Lower lobe of right lung (tissue), 2 donors: ENCODE measurements at regions not wholly inside any gene's neighbourhood (a gene's known extent, or its start where the extent isn't known, plus 50 kb on each side); places are given as distances from the start of the nearest gene placed in this dataset.

Experiments
- ATAC-seq, 2 donors: fragments of 200-7000 bp; cut with Tn5 transposase; one replicate each; pipeline ENCODE4 v1.9.1; 2020 to 2022; ENCODE audit warnings: mild to moderate bottlenecking in 2 of 2, moderate library complexity in 2 of 2
- DNase-seq: peaks from one replicate; pipeline ENCODE4 v3.0.0-alpha.2; 2020
- H3K27ac ChIP-seq: fragments of 200-600 bp; one replicate; pipeline ENCODE4 v1.8.0; 2022
- H3K27me3 ChIP-seq: fragments of 200-600 bp; one replicate; pipeline ENCODE4 v1.8.0; 2022; ENCODE audit warnings: low read depth
- H3K36me3 ChIP-seq: fragments of 200-600 bp; one replicate; pipeline ENCODE4 v1.8.0; 2022; ENCODE audit warnings: mild to moderate bottlenecking
- H3K4me1 ChIP-seq: fragments of 200-600 bp; one replicate; pipeline ENCODE4 v1.8.0; 2022
- H3K4me3 ChIP-seq: fragments of 200-600 bp; one replicate; pipeline ENCODE4 v1.8.0; 2022; ENCODE audit warnings: mild to moderate bottlenecking
- H3K9me3 ChIP-seq: fragments of 200-600 bp; one replicate; pipeline ENCODE4 v1.8.0; 2022
- intact Hi-C: fragments of 100-400 bp; cut with DNase I; formaldehyde crosslinking; loops from one replicate; pipeline ENCODE4 v1.11.0; 2022
- TF ChIP-seq, protein P1 (sequence below): fragments of 200-600 bp; IDR thresholded peaks from one replicate; pipeline ENCODE4 v1.8.0; 2022; ENCODE audit warnings: antibody characterized with exemption, mild to moderate bottlenecking
- donor health status: DM: no; HTN: yes; CAD: no; lungs with severe emphysema.

- H3K27ac ChIP-seq = no peak overlapping the region
- H3K9me3 ChIP-seq = no peaks in the 10 kb centered on the region
- ATAC-seq = no peak
- no peak overlapping the region for H3K4me3 ChIP-seq
- no peak for DNase-seq
- no peaks in the 10 kb centered on the region for H3K36me3 ChIP-seq
- intact Hi-C loops = no loop called here
- H3K4me1 ChIP-seq = no peaks in the 10 kb centered on the region
- no peaks in the 10 kb centered on the region for H3K27me3 ChIP-seq
- TF ChIP-seq, protein P1, sequence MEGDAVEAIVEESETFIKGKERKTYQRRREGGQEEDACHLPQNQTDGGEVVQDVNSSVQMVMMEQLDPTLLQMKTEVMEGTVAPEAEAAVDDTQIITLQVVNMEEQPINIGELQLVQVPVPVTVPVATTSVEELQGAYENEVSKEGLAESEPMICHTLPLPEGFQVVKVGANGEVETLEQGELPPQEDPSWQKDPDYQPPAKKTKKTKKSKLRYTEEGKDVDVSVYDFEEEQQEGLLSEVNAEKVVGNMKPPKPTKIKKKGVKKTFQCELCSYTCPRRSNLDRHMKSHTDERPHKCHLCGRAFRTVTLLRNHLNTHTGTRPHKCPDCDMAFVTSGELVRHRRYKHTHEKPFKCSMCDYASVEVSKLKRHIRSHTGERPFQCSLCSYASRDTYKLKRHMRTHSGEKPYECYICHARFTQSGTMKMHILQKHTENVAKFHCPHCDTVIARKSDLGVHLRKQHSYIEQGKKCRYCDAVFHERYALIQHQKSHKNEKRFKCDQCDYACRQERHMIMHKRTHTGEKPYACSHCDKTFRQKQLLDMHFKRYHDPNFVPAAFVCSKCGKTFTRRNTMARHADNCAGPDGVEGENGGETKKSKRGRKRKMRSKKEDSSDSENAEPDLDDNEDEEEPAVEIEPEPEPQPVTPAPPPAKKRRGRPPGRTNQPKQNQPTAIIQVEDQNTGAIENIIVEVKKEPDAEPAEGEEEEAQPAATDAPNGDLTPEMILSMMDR = no peak
Observed at GRCh38 chr13:86653009-86653408, 853.8 kb upstream of the SLITRK6 start.

- Histone ChIP-seq H3K9me3 (no peaks in the 10 kb centered on the region), H3K27me3 (no peaks in the 10 kb centered on the region), H3K27ac (no peak overlapping the region), H3K4me1 (no peaks in the 10 kb centered on the region), H3K36me3 (no peaks in the 10 kb centered on the region), H3K4me3 (no peak overlapping the region)
- TF ChIP-seq, protein P1 = no peak
- intact Hi-C loops = no loop called here
- no peak for ATAC-seq
- DNase-seq = no peak
Observed at GRCh38 chr13:86655561-86655960, 856.3 kb upstream of the SLITRK6 start.

DNA sequence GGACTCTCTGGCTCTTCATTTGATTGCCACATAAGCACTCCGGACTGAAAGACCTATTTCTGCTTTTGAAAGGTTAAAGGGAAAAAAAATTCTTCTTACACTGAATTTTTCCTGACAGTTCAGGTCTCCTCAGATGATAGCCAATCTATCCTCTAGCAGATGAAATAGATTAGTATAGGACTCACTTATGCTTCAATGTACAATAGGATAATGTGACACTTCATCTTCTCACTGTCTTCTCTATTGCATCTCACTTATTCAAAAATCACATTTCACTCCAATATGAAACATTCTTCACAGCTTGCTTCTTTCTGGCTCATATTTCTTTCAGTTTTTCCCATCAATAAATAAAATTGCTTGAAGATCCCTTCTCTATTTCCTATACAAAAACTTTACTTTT, 860.9 kb upstream of the SLITRK6 start:
- no peaks in the 10 kb centered on the region for H3K27me3 ChIP-seq
- no peaks in the 10 kb centered on the region for H3K4me1 ChIP-seq
- no peaks in the 10 kb centered on the region for H3K36me3 ChIP-seq
- intact Hi-C loops = no loop called here
- ATAC-seq = no peak
- peaks cover 4% of the 10 kb centered on the region for H3K9me3 ChIP-seq
- TF ChIP-seq, protein P1 = no peak
- no peak overlapping the region for H3K27ac ChIP-seq
- H3K4me3 ChIP-seq = no peak overlapping the region
- DNase-seq = no peak

GRCh38 chr13:86665842-86666241, 866.6 kb upstream of the SLITRK6 start:
- H3K4me1 ChIP-seq = no peaks in the 10 kb centered on the region
- no peak for ATAC-seq
- no peaks in the 10 kb centered on the region for H3K36me3 ChIP-seq
- H3K9me3 ChIP-seq = peaks cover 4% of the 10 kb centered on the region
- TF ChIP-seq, protein P1 = no peak
- DNase-seq = no peak
- intact Hi-C loops = no loop called here
- no peaks in the 10 kb centered on the region for H3K27me3 ChIP-seq
- H3K4me3 ChIP-seq = no peak overlapping the region
- H3K27ac ChIP-seq = no peak overlapping the region

GRCh38 chr13:86673931-86674431, 874.8 kb upstream of the SLITRK6 start:
- H3K9me3 ChIP-seq = no peaks in the 10 kb centered on the region
- intact Hi-C loops = no loop called here
- no peak for ATAC-seq
- no peak for DNase-seq
- TF ChIP-seq, protein P1 = no peak
- no peaks in the 10 kb centered on the region for H3K36me3 ChIP-seq
- H3K27me3 ChIP-seq = no peaks in the 10 kb centered on the region
- no peak overlapping the region for H3K27ac ChIP-seq
- no peak overlapping the region for H3K4me3 ChIP-seq
- H3K4me1 ChIP-seq = no peaks in the 10 kb centered on the region

DNA sequence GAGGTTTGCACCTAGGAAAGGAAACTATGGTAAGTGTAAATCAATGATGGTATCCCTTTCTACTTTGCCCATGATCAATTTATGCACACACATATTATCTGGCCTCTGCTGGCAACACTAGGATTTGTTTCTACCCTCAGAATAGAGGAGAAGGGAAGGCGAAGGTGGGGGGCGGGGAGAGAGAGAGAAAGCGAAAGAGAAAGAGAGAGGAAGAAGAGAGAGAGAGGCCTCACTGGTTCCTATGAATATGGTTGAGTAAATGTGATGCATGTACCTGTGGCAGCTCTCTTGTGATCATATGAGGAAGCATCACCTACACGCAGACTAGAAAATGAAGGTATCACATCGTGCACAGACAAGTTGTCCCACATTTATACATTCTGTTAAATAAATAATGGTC, 882.0 kb upstream of the SLITRK6 start:
- H3K36me3 ChIP-seq = no peaks in the 10 kb centered on the region
- H3K27me3 ChIP-seq = no peaks in the 10 kb centered on the region
- no peaks in the 10 kb centered on the region for H3K9me3 ChIP-seq
- TF ChIP-seq, protein P1 = no peak
- no peak for ATAC-seq
- H3K4me3 ChIP-seq = no peak overlapping the region
- H3K4me1 ChIP-seq = no peaks in the 10 kb centered on the region
- no peak for DNase-seq
- intact Hi-C loops = no loop called here
- H3K27ac ChIP-seq = no peak overlapping the region
